ENCODE measurements at regions not wholly inside any gene's neighbourhood (a gene's known extent, or its start where the extent isn't known, plus 50 kb on each side); places are given as distances from the start of the nearest gene placed in this dataset.

GRCh38 chr4:152154433-152154832 lies 381.5 kb downstream of the FBXW7 start:
- Histone ChIP-seq H3K4me3 (ENCODE audit: low read depth in 1 of 2, low read length in 2 of 2) (no peak overlapping the region), H3K9me3 (ENCODE audit: control insufficient read depth in 1 of 2, low read length in 2 of 2) (no peaks in the 10 kb centered on the region), H3K36me3 (ENCODE audit: control insufficient read depth in 1 of 2, insufficient read depth in 2 of 2, low read length in 2 of 2) (no peaks in the 10 kb centered on the region), H3K27me3 (ENCODE audit: control insufficient read depth in 1 of 2, insufficient read depth in 2 of 2, low read length in 2 of 2) (no peaks in the 10 kb centered on the region), H3K27ac (ENCODE audit: low read depth, low read length) (no peak overlapping the region), H3K9ac (ENCODE audit: low read depth in 1 of 2, low read length in 2 of 2) (no peak overlapping the region), H3K4me1 (ENCODE audit: control insufficient read depth in 1 of 2, insufficient read depth in 2 of 2, low read length in 2 of 2) (no peaks in the 10 kb centered on the region)

DNA sequence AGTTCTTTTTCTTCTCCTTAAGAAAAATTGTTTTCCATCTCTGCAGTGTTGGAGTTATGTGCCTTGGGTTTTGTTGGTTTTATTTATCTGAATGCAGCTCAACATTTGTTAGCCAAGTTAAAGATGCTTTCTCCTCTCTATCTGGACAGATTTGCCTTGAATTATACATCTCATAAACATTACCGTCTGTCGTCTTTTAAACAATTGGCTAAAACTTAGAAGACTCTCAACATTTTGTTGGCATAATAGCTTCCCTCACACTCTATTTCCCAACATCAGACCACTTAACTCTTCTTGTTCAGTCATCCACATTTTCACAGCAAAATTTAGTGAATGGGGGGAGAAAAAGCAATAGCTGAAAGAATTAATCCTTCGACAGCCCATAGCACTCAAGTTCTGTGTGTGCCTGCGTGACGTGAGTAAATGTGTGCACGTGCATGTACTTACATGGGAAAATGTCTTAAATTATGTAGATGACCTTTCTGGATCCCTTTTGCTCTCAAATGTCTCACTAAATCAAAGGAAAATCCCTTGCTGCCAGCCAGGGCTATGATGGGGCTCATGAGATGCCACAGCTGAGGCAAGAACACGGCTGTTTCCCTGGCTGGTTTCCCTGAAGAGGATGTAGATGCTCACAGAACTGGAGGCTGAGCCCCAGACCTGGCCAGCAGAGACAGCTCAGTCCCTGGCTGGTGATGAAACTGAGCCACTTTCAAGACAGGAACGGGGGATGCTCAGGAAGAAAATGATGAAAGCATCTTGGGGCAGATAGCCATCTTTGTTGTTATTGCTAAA lies 382.2 kb downstream of the FBXW7 start:
- Histone ChIP-seq H3K9ac (ENCODE audit: low read depth in 1 of 2, low read length in 2 of 2) (no peak overlapping the region), H3K36me3 (ENCODE audit: control insufficient read depth in 1 of 2, insufficient read depth in 2 of 2, low read length in 2 of 2) (no peaks in the 10 kb centered on the region), H3K27ac (ENCODE audit: low read depth, low read length) (no peak overlapping the region), H3K4me3 (ENCODE audit: low read depth in 1 of 2, low read length in 2 of 2) (no peak overlapping the region), H3K4me1 (ENCODE audit: control insufficient read depth in 1 of 2, insufficient read depth in 2 of 2, low read length in 2 of 2) (no peaks in the 10 kb centered on the region), H3K9me3 (ENCODE audit: control insufficient read depth in 1 of 2, low read length in 2 of 2) (no peaks in the 10 kb centered on the region), H3K27me3 (ENCODE audit: control insufficient read depth in 1 of 2, insufficient read depth in 2 of 2, low read length in 2 of 2) (no peaks in the 10 kb centered on the region)

DNA sequence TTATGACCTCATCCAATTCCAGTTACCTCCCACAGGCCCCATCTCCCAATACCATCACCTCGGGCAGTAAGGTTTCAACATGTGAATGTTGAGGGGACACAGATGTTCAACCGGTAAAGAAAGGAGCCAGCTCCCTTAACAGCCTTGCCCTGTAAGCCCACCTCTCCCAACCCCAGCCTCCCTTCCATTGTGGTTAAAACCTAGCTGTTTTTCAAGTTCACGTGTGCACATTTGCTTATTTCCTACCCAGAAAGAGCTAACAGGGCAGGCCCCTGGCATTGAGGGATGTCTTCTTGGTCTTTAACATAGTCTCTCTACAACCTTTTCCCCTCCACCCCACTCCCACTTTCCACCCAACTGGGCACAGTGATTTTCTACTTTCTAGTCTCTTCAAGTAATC lies 385.7 kb downstream of the FBXW7 start:
- H3K9me3 ChIP-seq (ENCODE audit: control insufficient read depth in 1 of 2, low read length in 2 of 2): peaks cover 8 to 19% of the 10 kb centered on the region in 2 donors
- H3K36me3 ChIP-seq (ENCODE audit: control insufficient read depth in 1 of 2, insufficient read depth in 2 of 2, low read length in 2 of 2): no peaks in the 10 kb centered on the region
- H3K27me3 ChIP-seq (ENCODE audit: control insufficient read depth in 1 of 2, insufficient read depth in 2 of 2, low read length in 2 of 2): no peaks in the 10 kb centered on the region
- H3K4me3 ChIP-seq (ENCODE audit: low read depth in 1 of 2, low read length in 2 of 2): no peak overlapping the region
- H3K27ac ChIP-seq (ENCODE audit: low read depth, low read length): no peak overlapping the region
- no peaks in the 10 kb centered on the region for H3K4me1 ChIP-seq (ENCODE audit: control insufficient read depth in 1 of 2, insufficient read depth in 2 of 2, low read length in 2 of 2)
- H3K9ac ChIP-seq (ENCODE audit: low read depth in 1 of 2, low read length in 2 of 2): no peak overlapping the region

GRCh38 chr4:152149745-152150144 lies 386.1 kb downstream of the FBXW7 start:
- Histone ChIP-seq H3K27ac (ENCODE audit: low read depth, low read length) (no peak overlapping the region), H3K9me3 (ENCODE audit: control insufficient read depth in 1 of 2, low read length in 2 of 2) (peaks cover 10 to 23% of the 10 kb centered on the region in 2 donors), H3K4me1 (ENCODE audit: control insufficient read depth in 1 of 2, insufficient read depth in 2 of 2, low read length in 2 of 2) (no peaks in the 10 kb centered on the region), H3K27me3 (ENCODE audit: control insufficient read depth in 1 of 2, insufficient read depth in 2 of 2, low read length in 2 of 2) (no peaks in the 10 kb centered on the region), H3K4me3 (ENCODE audit: low read depth in 1 of 2, low read length in 2 of 2) (no peak overlapping the region), H3K9ac (ENCODE audit: low read depth in 1 of 2, low read length in 2 of 2) (no peak overlapping the region), H3K36me3 (ENCODE audit: control insufficient read depth in 1 of 2, insufficient read depth in 2 of 2, low read length in 2 of 2) (no peaks in the 10 kb centered on the region)

DNA sequence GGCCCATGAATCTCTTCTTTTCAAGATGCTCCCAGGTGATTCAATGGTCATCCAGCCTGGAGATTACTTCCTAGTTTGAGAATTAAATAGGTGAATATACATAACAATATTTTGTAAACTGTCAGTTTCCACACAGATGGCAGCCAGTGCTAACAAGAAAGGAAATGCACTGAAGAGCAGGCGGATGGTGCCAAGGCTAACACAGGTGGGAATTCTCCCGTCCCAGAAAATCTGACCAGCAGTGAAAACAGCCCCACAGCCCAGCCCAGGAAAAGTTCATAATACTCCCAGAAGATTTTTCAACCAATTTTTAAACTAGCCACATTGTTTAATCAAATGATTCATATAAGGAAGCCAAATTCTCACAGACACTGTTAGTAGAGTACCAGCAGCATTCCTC lies 387.2 kb upstream of the GATB start:
- H3K27ac ChIP-seq (ENCODE audit: low read depth, low read length): no peak overlapping the region
- no peak overlapping the region for H3K4me3 ChIP-seq (ENCODE audit: low read depth in 1 of 2, low read length in 2 of 2)
- no peaks in the 10 kb centered on the region for H3K4me1 ChIP-seq (ENCODE audit: control insufficient read depth in 1 of 2, insufficient read depth in 2 of 2, low read length in 2 of 2)
- no peaks in the 10 kb centered on the region for H3K36me3 ChIP-seq (ENCODE audit: control insufficient read depth in 1 of 2, insufficient read depth in 2 of 2, low read length in 2 of 2)
- H3K9me3 ChIP-seq (ENCODE audit: control insufficient read depth in 1 of 2, low read length in 2 of 2): peaks cover 10 to 23% of the 10 kb centered on the region in 2 donors
- H3K9ac ChIP-seq (ENCODE audit: low read depth in 1 of 2, low read length in 2 of 2): no peak overlapping the region
- no peaks in the 10 kb centered on the region for H3K27me3 ChIP-seq (ENCODE audit: control insufficient read depth in 1 of 2, insufficient read depth in 2 of 2, low read length in 2 of 2)

- no peak overlapping the region for H3K9ac ChIP-seq (ENCODE audit: low read depth in 1 of 2, low read length in 2 of 2)
- H3K27ac ChIP-seq (ENCODE audit: low read depth, low read length): no peak overlapping the region
- no peaks in the 10 kb centered on the region for H3K36me3 ChIP-seq (ENCODE audit: control insufficient read depth in 1 of 2, insufficient read depth in 2 of 2, low read length in 2 of 2)
- H3K27me3 ChIP-seq (ENCODE audit: control insufficient read depth in 1 of 2, insufficient read depth in 2 of 2, low read length in 2 of 2): no peaks in the 10 kb centered on the region
- no peak overlapping the region for H3K4me3 ChIP-seq (ENCODE audit: low read depth in 1 of 2, low read length in 2 of 2)
- no peaks in the 10 kb centered on the region for H3K4me1 ChIP-seq (ENCODE audit: control insufficient read depth in 1 of 2, insufficient read depth in 2 of 2, low read length in 2 of 2)
- peaks cover 10 to 23% of the 10 kb centered on the region in 2 donors for H3K9me3 ChIP-seq (ENCODE audit: control insufficient read depth in 1 of 2, low read length in 2 of 2)
These were observed 385.4 kb upstream of the GATB start for GRCh38 chr4:152146244-152146643.

GRCh38 chr4:152143806-152144205 lies 383.0 kb upstream of the GATB start:
- no peaks in the 10 kb centered on the region for H3K36me3 ChIP-seq (ENCODE audit: control insufficient read depth in 1 of 2, insufficient read depth in 2 of 2, low read length in 2 of 2)
- H3K9ac ChIP-seq (ENCODE audit: low read depth in 1 of 2, low read length in 2 of 2): no peak overlapping the region
- H3K4me3 ChIP-seq (ENCODE audit: low read depth in 1 of 2, low read length in 2 of 2): no peak overlapping the region
- H3K27me3 ChIP-seq (ENCODE audit: control insufficient read depth in 1 of 2, insufficient read depth in 2 of 2, low read length in 2 of 2): no peaks in the 10 kb centered on the region
- no peak overlapping the region for H3K27ac ChIP-seq (ENCODE audit: low read depth, low read length)
- H3K4me1 ChIP-seq (ENCODE audit: control insufficient read depth in 1 of 2, insufficient read depth in 2 of 2, low read length in 2 of 2): no peaks in the 10 kb centered on the region
- H3K9me3 ChIP-seq (ENCODE audit: control insufficient read depth in 1 of 2, low read length in 2 of 2): peaks cover 10 to 23% of the 10 kb centered on the region in 2 donors

DNA sequence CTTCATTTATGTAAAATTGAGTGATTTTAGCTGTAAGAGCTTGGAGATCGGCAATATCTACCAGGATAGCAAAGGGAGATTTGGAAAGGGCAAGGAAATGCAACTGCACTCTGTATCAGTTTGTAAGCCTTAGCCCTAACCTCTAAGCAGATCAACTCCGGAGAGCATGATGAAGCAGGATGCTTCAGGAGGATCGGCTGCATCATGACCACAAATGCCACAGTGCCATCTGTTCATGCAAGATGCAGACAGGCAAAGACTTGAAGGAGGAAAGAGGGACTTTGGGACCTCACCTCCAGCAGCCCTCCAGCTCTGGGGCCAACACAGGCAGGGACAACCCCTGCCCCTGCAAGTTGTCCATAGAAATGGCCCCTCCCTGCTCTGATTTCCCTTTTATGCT lies 377.6 kb upstream of the GATB start:
- H3K27me3 ChIP-seq (ENCODE audit: control insufficient read depth in 1 of 2, insufficient read depth in 2 of 2, low read length in 2 of 2): no peaks in the 10 kb centered on the region
- no peak overlapping the region for H3K27ac ChIP-seq (ENCODE audit: low read depth, low read length)
- H3K4me1 ChIP-seq (ENCODE audit: control insufficient read depth in 1 of 2, insufficient read depth in 2 of 2, low read length in 2 of 2): no peaks in the 10 kb centered on the region
- H3K9ac ChIP-seq (ENCODE audit: low read depth in 1 of 2, low read length in 2 of 2): no peak overlapping the region
- H3K4me3 ChIP-seq (ENCODE audit: low read depth in 1 of 2, low read length in 2 of 2): no peak overlapping the region
- no peaks in the 10 kb centered on the region for H3K36me3 ChIP-seq (ENCODE audit: control insufficient read depth in 1 of 2, insufficient read depth in 2 of 2, low read length in 2 of 2)
- no peaks in the 10 kb centered on the region for H3K9me3 ChIP-seq (ENCODE audit: control insufficient read depth in 1 of 2, low read length in 2 of 2)

DNA sequence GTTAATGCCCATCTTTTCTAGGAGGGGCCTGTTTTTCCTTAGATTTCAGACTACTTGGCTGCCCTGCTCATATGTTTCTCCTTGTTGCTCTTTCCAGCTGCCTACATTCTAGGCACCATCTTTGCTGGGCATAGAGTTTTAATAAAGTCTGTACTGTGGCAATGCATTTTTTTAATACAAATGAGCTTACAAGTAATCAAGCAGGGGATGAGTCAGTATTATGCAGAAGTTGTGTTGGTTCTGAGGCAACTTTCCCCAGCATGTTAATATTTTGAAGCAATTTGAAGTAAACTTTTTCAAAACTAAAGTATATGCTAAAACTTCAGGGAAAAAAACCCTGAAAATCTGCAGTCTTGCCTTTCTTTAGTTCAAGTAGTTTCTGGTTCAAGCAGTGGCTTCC lies 372.0 kb upstream of the GATB start:
- H3K4me3 ChIP-seq (ENCODE audit: low read depth in 1 of 2, low read length in 2 of 2): no peak overlapping the region
- no peak overlapping the region for H3K27ac ChIP-seq (ENCODE audit: low read depth, low read length)
- no peaks in the 10 kb centered on the region for H3K9me3 ChIP-seq (ENCODE audit: control insufficient read depth in 1 of 2, low read length in 2 of 2)
- H3K4me1 ChIP-seq (ENCODE audit: control insufficient read depth in 1 of 2, insufficient read depth in 2 of 2, low read length in 2 of 2): no peaks in the 10 kb centered on the region
- no peaks in the 10 kb centered on the region for H3K36me3 ChIP-seq (ENCODE audit: control insufficient read depth in 1 of 2, insufficient read depth in 2 of 2, low read length in 2 of 2)
- H3K27me3 ChIP-seq (ENCODE audit: control insufficient read depth in 1 of 2, insufficient read depth in 2 of 2, low read length in 2 of 2): no peaks in the 10 kb centered on the region
- H3K9ac ChIP-seq (ENCODE audit: low read depth in 1 of 2, low read length in 2 of 2): no peak overlapping the region

- Histone ChIP-seq H3K9me3 (ENCODE audit: control insufficient read depth in 1 of 2, low read length in 2 of 2) (no peaks in the 10 kb centered on the region), H3K9ac (ENCODE audit: low read depth in 1 of 2, low read length in 2 of 2) (no peak overlapping the region), H3K27me3 (ENCODE audit: control insufficient read depth in 1 of 2, insufficient read depth in 2 of 2, low read length in 2 of 2) (no peaks in the 10 kb centered on the region), H3K4me3 (ENCODE audit: low read depth in 1 of 2, low read length in 2 of 2) (no peak overlapping the region), H3K4me1 (ENCODE audit: control insufficient read depth in 1 of 2, insufficient read depth in 2 of 2, low read length in 2 of 2) (no peaks in the 10 kb centered on the region), H3K36me3 (ENCODE audit: control insufficient read depth in 1 of 2, insufficient read depth in 2 of 2, low read length in 2 of 2) (no peaks in the 10 kb centered on the region), H3K27ac (ENCODE audit: low read depth, low read length) (no peak overlapping the region)
These were observed 367.5 kb upstream of the GATB start for GRCh38 chr4:152128356-152128755.

Data from duodenal mucosa (tissue), 2 donors.